Cerebellar cortex (tissue), 1 donor: ENCODE measurements at regions not wholly inside any gene's neighbourhood (a gene's known extent, or its start where the extent isn't known, plus 50 kb on each side); places are given as distances from the start of the nearest gene placed in this dataset.
"Not testable (repeated sequence)": the region's sequence is repeated elsewhere in the genome, so short reads cannot be mapped to it uniquely, and the experiment has no call there.

Experiments
- DNase-seq: peaks from one replicate; pipeline ENCODE4 v3.0.0-alpha.2; 2015; ENCODE audit warnings: low spot score

GRCh38 chr16:48004141-48004695 is 151.6 kb downstream of the ABCC12 start:
- DNase-seq = no peak

GRCh38 chr16:48003206-48003907 is 152.4 kb downstream of the ABCC12 start:
- DNase-seq = no peak

GRCh38 chr16:48001324-48001895 is 154.4 kb downstream of the ABCC12 start:
- DNase-seq = peak; percentile 66

GRCh38 chr16:48000622-48001021 is 155.2 kb downstream of the ABCC12 start:
- DNase-seq = no peak

- no peak for DNase-seq
Measured at GRCh38 chr16:47999595-47999994, 156.2 kb downstream of the ABCC12 start.

GRCh38 chr16:47995354-47995753 is 160.4 kb downstream of the ABCC12 start:
- no peak for DNase-seq

GRCh38 chr16:47991491-47991890 is 164.3 kb downstream of the ABCC12 start:
- DNase-seq = no peak

- no peak for DNase-seq
Measured at GRCh38 chr16:47990676-47991075, 165.1 kb downstream of the ABCC12 start.

GRCh38 chr16:47987136-47987535 is 168.7 kb downstream of the ABCC12 start:
- no peak for DNase-seq

- no peak for DNase-seq
Measured at GRCh38 chr16:47986031-47986430, 169.8 kb downstream of the ABCC12 start.

- no peak for DNase-seq
Measured at GRCh38 chr16:47984669-47985068, 171.1 kb downstream of the ABCC12 start.

- DNase-seq = no peak
Measured at GRCh38 chr16:47983999-47984580, 171.7 kb downstream of the ABCC12 start.

- no peak for DNase-seq
Measured at GRCh38 chr16:47980212-47980611, 175.6 kb downstream of the ABCC12 start.

- no peak for DNase-seq
Measured at GRCh38 chr16:47979616-47980182, 176.1 kb downstream of the ABCC12 start.

- no peak for DNase-seq
Measured at GRCh38 chr16:47979164-47979520, 176.7 kb downstream of the ABCC12 start.

GRCh38 chr16:47978491-47979163 is 177.2 kb downstream of the ABCC12 start:
- no peak for DNase-seq

GRCh38 chr16:47977802-47978201 is 178.0 kb downstream of the ABCC12 start:
- DNase-seq = no peak

GRCh38 chr16:47976636-47977210 is 179.1 kb downstream of the ABCC12 start:
- no peak for DNase-seq

- DNase-seq = not testable (repeated sequence)
Measured at GRCh38 chr16:47974971-47975370, 180.8 kb downstream of the ABCC12 start.

- DNase-seq = no peak
Measured at GRCh38 chr16:47973552-47973951, 182.2 kb downstream of the ABCC12 start.

GRCh38 chr16:47972246-47972985 is 183.4 kb downstream of the ABCC12 start:
- no peak for DNase-seq
